Activated T-cell treated with anti-CD3 and anti-CD28 coated beads for 4 hours (primary cell): ENCODE measurements at regions not wholly inside any gene's neighbourhood (a gene's known extent, or its start where the extent isn't known, plus 50 kb on each side); places are given as distances from the start of the nearest gene placed in this dataset.

Source experiments
- DNase-seq: peaks from one replicate; pipeline ENCODE4 v3.0.0-alpha.2; 2020

DNA sequence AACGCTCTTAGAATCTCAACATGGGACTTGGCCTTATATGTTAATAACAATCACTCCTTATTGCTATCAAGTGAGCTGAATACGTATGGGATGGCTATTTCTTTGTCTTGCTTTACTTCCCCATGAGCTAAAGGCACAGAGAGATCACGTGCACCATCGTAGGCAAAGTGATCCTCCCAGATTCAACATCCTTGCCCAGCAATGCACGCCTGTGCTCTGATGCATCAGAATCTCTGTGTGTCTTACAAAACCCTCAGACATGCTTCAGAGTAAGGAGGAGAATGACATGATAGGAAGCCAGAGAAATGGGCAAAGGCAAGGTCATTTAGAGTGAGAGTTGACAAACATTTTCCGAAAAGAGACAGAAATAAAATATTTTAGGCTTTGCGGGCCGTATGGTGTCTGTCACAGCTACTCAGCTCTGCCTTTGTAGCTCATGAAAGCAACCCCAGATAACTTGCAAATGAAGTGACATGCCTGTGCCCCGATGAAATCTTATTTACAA lies 277.6 kb upstream of the CDH4 start:
- DNase-seq: no peak

DNA sequence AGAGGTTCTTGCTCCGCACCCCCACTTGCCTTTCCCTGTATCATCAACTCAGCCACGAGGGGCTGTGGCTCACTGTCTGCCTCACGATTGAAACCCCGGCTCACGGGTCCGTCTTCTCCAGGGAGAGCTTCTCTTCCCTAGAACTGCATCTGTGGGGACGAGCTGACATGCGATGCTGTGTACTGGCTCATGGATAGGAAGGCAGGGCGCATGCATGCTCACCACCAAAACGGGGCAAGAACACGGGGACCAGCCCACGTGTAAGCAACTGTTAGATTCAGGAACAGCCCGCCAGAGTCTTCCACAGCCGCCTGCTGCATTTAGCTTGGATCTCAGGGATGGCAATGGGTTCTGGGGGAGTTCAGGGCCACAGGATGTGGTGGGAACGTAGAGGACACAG lies 275.9 kb upstream of the CDH4 start:
- DNase-seq: no peak

DNA sequence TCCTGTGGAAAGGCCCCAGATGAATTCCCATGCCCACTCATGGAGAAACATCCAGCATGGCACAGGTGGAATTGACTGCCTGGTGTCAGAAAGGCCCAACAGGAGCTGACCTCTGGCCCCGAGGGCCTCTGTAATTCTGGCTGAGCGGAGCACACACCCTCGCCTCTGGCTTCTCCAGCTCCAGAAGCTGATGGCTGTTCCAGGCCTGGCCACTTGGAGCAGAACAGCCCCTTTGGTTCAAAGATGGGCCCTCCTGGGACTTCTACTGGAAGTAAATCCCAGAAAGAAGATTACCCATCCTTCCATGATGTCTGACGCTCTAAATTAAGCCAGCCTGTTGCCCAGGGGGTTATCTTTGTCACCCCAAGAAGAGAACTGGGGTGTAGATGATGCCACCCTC lies 275.1 kb upstream of the CDH4 start:
- no peak for DNase-seq

DNA sequence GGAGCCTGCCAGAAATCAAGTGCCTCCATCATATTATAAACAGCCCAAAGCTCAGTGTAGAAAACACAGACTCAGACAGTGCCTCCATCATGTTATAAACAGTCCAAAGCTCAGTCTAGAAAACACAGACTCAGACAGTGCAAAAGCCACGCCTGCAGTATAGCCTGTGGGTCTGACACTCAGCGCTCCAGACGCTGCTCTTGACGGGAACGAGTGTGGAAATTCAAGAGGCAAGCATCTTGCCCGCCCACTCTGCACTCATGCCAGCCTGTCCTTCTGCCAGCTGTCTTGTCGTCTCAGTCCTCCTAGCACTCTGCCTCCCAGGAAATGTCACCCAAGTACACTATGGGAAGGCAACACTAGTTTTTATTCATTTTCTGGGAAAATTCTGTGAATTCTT lies 274.2 kb upstream of the CDH4 start:
- DNase-seq: no peak

DNA sequence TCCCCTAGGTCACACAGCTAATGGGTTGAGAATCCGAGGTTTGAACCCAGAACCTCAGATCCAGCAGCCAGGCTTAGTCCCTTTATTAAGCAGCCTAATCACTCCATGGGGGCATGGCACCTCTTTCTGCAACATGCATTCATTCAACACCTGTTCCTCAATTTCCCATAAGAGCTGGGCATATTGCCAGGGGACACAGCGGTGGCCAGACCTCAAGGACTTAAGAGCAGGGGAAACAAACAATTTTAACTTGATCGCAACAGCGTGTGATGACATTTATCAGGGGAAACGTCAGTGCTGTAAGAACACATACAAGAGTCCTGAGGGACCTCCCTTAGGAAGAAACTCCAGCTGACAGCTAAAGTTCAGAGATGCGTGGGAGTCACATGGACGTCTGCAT lies 267.4 kb upstream of the CDH4 start:
- DNase-seq: no peak

DNA sequence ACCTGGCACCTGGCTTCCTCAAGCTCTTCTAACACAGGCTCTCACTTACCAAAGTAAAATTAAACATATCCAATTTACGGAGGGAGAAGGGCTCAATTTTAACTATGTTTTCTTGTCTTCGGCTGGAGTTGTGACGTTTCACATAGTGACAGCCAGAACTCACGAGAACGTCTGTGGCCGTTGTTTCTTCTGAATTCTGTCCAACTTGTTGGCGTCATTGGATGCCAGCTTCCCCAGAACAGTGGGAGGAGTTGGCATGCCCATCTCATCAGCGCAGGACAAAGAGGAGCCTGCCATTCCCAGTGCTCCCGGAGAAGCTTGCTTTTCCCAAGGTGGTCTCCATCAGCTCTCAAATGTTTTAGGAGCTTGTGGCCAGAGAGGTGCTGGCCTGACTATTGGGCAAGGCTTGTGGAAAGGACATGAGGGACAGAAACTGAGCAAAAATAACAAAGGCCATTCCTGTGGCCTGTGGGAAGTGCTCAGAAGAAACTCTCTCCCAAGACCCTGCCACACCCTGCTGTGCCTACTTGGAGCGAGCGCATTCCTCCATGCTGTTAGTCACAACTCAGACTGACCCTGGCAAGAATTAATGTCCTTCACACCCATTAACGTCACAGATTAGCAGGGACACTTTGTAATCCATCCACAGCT lies 265.4 kb upstream of the CDH4 start:
- DNase-seq: no peak

DNA sequence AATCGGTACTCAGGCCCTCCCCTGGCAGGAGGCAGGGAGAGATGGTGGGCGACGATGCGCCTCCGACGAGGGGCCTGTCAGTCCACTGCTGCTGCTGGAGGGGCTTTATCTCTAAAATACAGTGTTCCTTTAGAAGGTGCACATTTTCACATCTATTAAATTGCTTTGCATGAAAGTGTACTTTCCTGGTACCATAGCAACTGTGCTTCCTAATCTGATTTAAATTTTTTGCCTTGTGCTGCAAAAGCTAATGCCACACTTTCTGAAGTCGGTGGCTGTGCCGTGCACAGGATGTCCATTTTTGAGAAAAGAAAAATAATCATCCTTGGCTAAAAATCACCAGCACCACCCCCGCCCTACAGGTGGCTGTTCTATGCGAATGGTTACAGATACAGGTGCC lies 262.0 kb upstream of the CDH4 start:
- DNase-seq: no peak

DNA sequence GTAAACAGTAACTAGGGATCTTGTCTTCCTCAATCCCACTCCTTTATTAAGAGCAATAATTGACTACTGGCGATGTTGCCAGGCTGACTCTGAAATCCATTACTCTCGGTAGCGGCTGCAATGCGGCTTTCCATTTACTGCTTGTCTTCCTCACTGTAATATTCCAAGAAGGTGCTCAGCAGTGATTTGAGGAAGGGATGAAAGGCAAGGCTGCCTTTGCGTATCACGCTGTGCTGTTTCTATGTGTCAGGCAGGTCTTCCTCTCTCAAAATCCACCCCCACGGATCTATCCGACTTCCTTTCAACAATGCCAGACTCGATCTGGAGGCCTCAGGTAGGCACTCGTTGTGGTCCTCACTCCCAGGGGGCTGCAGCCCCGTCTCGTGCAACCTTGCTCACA lies 261.4 kb upstream of the CDH4 start:
- no peak for DNase-seq

DNA sequence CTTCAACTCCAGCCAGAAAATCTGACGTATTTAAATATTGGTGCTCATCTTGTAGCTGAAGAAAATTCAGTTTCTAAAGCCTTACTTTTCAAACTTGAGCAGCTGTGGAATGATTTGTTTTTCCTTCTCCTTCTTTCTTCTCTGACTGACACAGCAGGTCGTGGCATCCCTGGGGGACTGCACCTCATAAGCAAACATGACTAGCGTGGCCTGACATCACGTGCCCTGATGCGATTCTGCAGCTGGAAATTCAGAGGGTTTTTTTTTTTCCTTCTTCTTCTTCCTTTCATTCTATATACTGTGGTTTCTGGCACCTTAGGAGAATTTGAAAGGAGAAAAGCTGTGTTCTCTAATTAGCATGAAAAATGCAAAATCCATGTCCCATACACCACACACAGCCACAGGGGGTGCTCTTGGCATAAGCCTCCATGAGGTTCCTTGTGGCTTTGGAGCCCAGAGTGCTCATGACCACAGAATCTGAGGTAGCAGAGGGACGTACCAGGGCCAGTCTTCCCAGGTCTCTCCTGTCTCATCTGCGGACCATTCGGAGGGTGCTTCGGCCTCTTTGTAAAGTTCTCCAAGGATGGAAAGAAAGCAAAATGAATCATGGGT lies 258.5 kb upstream of the CDH4 start:
- DNase-seq: no peak

DNA sequence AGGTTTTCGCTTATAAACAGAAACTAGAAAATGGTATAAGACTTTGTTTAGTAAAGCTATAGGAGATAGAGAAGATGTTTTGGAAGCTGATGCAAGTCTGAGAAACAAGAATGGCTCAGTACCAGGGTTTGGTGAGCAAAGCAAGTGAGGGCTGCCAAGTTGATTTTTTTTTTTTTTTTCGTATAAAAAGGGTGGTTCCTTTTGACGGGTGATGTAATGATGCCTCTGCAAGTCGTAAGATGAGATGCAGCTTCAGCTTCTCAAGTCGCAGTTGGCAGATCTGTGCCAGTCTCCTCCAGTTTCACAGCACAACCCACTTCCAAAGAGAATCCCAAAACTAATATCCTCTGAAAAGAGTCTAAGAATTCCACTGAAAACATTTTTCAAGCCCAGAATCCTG lies 252.8 kb upstream of the CDH4 start:
- DNase-seq: no peak

DNA sequence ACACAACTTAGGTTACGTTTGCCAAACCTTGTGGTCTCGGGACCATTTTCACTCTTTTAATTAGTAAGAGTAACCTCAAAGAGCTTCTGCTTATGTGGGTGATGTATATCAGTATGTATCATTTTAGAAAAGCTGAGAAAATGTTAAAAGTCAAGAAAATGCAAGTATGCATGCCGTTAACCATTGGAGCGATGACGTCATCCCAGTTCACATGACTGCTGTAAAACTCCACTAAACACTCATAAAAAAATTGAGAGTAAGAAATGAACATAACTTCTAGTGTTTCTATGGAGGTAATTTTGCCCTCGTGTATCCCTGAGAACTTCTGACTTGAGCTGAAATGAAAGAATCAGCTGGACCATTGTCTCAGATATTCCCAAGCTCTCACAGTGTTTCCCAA lies 250.0 kb upstream of the CDH4 start:
- no peak for DNase-seq

DNA sequence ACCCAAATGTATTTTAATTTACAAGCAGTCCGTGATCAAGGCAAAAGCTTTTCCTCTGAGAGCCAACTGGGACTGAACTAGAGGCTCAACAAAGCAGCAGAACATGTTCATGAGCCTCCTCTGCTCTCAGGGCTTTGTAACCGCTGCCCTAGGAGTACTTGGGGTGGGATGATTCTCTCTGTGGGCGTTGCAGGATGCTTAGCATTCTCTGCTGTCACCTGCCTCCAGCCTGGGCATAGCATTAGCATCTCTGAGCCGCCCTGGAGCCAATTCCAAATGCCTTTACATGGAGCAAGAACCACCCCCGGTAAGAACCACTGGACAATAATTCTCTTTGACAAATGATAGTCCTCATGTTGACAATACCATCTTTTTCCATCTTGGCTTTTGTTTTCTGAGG lies 237.6 kb upstream of the CDH4 start:
- DNase-seq: no peak

DNA sequence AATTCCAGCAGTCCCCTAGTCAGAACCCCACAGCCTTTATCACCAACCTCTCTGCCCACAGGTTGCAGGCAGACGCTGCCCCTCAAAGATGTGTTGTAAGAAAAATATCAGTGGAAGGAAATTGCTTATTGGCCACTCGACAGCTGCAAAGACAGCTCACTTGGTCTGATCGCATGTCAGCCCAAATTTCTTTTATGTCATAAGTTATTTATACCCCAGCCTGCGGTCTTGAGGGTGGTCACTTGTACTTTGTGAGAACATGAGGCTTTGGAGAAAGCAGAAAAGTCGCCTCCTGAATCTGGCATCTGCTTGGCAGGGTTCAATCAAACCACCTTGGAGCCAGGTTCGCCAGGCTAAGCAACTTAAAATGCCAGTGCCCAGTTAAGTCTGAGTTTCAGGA lies 236.5 kb upstream of the CDH4 start:
- no peak for DNase-seq

DNA sequence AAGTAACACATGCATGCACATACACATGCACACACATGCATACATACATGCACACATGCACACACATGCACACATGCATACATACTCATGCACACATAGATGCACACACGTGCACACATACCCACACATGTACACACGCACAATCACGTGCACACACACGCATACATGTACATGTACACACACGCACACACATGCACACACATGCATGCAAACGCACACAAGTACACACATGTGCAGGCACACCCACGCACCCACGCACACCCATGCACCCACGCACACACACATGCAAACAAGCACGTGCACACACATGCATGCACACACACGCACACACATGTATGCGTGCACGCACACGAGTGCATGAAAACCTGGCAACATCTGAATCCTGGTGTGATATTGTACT lies 232.7 kb upstream of the CDH4 start:
- DNase-seq: no peak

DNA sequence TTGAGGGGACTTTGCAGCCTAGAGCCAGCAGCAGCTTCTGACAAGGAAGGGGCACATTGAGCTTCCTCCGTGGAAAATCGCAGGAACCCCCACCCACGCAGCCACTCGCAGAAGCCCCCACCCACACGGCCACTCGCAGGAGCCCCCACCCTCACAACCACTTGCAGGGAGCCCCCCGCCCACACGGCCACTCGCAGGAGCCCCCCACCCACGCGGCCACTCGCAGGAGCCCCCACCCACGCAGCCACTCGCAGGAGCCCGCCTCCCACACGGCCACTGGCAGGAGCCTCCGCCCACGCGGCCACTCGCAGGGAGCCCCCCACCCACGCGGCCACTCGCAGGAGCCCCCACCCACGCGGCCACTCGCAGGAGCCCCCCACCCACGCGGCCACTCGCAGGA lies 228.4 kb upstream of the CDH4 start:
- DNase-seq: peak; percentile 4

DNA sequence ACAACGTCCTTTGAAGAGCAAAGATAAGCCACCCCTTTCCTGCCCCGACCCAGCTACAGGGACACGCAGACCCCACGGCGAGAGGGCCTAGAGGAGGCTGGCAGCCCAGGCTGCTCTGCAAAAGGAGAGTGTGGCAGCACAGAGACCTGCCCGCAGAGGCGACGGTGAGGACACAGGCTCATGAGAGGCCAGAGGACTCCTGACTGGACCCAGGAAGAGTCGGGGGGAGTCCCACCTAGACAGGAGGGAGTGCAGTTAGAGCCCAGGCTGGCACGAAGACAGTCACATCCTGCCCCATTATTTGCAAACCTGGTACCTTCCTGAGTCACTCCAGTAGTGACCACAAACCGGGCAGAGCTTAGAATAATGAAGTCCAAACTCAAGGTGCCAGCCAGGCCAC lies 227.7 kb upstream of the CDH4 start:
- DNase-seq: no peak

DNA sequence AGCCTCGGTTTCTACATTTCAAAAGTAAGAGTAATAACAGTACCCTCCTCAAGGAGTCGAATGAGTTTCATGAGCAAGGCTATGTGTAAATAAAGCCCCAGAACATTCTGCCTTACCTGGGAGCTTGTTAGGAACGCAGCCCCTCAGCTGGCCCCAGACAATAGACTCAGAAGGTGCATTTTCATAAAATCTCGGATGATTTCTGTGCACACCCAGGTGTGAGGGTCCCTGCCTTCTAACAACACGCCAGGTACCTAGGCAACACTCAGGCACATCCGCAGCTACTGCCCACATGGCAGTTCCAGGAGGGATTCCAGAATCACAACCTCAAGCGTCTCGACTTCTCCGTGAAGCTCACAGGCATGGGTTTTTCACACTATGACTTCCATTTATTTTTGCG lies 226.5 kb upstream of the CDH4 start:
- DNase-seq: no peak

DNA sequence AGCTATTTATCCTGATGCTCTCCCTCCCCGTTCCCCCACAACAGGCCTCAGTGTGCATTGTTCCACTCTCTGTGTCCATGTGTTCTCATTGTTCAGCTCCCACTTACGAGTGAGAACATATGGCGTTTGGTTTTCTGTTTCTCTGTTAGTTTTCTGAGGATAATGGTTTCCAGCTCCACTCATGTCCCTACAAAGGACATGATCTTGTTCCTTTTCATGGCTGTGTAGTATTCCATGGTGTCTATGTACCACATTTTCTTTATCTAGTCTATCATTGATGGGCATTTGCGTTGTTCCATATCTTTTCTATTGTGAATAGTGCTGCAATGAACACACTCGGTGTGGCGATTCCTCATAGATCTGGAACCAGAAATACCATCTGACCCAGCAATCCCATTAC lies 225.9 kb upstream of the CDH4 start:
- DNase-seq: no peak

DNA sequence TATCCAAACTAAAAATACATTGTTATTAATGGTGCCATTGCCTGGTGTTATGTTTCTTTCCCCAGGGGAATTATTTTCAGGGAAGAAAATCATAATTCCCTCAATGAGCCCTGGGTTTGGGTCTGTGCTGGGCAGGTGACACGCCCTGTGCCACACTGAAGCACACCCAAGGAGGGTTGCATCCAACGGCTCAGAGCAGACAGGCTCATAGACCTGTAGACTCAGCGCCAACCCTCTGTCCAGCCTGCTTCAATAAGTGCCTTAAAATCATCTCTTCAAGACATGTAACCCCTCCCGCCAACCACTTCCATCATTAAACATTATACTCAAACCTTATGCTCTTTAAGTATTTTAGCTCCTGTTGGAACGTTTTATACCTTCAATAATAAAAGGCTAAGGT lies 225.3 kb upstream of the CDH4 start:
- DNase-seq: no peak

DNA sequence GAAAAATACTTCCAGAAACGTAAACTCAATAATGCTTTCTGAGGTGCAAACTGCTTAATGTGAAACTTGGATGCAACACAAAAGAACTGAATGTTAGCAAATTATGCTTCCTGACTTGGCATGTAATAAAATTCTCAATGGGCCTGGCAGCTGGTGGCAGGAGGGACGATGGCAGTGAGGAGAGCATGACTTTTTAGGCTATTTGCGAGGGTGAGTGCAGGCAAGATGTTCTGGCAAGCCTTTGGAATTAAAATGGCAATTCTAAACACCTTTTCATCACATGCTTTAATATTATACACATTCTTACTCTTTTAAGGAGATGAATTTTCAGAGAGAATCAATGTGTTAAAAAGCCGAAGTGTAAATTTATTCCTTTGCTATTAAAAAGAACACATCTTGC lies 224.8 kb upstream of the CDH4 start:
- no peak for DNase-seq

DNA sequence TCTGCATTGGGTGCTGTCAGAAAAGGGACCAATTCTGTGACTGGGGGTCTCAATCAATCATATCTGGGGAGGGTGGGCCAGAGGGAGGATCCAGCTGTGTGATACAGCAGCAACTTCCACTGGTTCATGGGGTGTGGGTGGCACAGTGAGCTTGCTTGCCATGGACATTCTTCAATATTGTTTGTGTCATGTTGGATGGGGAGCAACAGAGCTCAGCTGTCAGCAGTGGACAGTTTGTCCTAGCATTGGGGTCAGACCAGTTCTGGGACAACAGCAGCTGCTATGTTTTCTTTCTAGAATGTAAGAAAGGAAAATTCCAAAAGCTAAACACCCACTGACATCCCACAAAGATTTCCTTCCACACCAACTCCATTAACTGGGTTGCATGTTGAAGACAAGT lies 221.9 kb upstream of the CDH4 start:
- DNase-seq: no peak

DNA sequence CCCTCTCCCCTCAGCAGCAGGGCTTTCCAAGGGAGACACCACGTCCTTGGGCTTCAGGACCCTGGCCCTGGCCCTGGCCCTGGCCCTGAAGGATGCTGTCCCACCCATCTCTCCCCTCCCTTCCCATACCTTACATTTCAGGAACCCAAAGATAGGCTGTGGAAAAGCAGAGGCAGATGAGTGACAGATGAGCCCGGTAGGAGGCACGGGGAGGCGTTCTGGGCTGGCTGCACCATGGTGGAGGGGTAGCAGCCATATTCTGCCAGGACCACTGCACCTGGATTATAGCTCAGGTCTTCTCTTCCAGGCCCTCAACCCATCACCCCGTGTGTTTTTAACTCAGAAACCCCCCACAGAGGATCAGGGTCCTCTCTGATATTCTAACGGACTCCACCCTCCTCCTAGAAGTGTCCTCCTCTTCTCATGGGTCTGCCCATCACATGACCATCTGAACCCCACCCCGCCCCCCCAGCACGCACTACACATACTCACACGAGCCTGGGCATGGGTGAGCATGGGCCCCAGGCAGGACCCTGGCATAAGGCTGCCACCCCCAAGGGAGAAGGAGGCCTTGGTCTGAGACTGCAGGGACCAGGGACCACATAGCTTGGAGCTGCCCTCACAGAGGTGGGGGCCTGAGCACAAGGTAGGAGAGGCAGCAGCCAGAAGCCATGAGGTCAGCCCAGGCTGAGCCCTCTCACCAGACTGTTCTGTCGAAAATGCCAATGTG lies 220.8 kb upstream of the CDH4 start:
- no peak for DNase-seq

DNA sequence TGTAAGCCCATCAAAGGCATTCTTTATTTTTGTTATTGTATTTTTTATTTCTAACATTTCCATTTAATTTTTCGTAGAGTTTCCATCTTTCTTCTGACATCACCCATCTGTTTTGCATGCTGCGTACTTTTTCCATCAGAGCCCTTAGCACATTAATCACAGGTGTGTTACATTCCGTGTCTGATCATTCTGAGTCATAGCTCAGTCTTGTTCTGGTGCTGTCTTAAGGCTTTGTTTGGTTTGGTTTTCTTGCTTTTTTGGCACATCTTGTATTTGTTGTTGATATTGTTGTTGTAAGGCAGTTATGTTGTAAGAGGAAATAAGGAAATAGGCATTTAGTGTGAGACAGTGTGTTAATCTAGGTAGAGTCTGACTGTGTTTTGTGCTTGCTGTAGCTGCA lies 214.6 kb upstream of the CDH4 start:
- no peak for DNase-seq

DNA sequence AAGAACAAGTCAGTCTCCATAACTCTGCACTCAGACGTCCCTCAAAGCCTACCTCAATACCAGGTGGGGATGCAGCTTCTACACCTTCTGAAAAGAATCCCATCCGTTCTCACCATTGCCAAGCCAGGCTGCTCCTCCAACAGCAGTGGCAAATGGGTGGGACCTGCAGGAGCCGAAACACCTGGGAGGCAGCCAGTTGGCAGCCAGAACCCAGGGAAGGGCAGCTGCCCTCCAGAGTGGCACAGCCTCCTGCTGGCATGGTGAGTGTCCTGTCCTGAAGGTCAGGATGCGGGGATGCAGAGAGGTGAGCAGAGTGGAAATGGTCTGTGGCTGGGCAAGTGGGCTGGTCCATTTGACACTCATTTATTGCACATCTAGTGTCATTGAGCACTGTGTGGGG lies 210.6 kb upstream of the CDH4 start:
- DNase-seq: no peak
